OCI-LY7 (cell line): ENCODE measurements at regions not wholly inside any gene's neighbourhood (a gene's known extent, or its start where the extent isn't known, plus 50 kb on each side); places are given as distances from the start of the nearest gene placed in this dataset.

Source experiments
- BruUV-seq: library from RNA; stranded (reverse); fragments of 400-500 nt; replicated peaks from 2 replicates; lab custom pipeline; 2021; lab: Mats Ljungman, UMichigan
- CTCF ChIA-PET: fragments of 300-600 bp; sonication (Branson Sonifier 250); formaldehyde crosslinking; loops from one replicate; lab custom pipeline; 2022; ENCODE audit warnings: antibody characterized with exemption; ENCODE audit not compliant: unreplicated experiment; lab: Charles Lee
- POLR2A ChIA-PET: fragments of 300-600 bp; sonication (Branson Sonifier 250); formaldehyde crosslinking; loops from one replicate; lab custom pipeline; 2022; ENCODE audit warnings: antibody characterized with exemption; lab: Charles Lee
- DNase-seq: peaks from one replicate; pipeline ENCODE4 v3.0.0-alpha.2; 2015; ENCODE audit warnings: low spot score
- H2AFZ ChIP-seq: fragments of 200-600 bp; sonication (generic), shearing (Covaris generic); 2 replicates; pipeline ENCODE4 v1.6.1; 2014; ENCODE audit warnings: mild to moderate bottlenecking, antibody characterized with exemption, low read length, moderate library complexity
- H3K27ac ChIP-seq: fragments of 200-600 bp; sonication (generic); 2 replicates; pipeline ENCODE4 v1.5.1; 2014; ENCODE audit warnings: mixed run types, low read depth, mild to moderate bottlenecking, moderate library complexity, low read length, inconsistent platforms; ENCODE audit not compliant: poor library complexity, severe bottlenecking
- H3K36me3 ChIP-seq: fragments of 200-600 bp; sonication (generic); 2 replicates; pipeline ENCODE4 v1.6.1; 2014; ENCODE audit warnings: mild to moderate bottlenecking, antibody characterized with exemption, low read length, moderate library complexity, mixed read lengths; ENCODE audit not compliant: insufficient read depth
- H3K4me1 ChIP-seq: fragments of 200-600 bp; sonication (generic); 2 replicates; pipeline ENCODE4 v1.5.1; 2014; ENCODE audit warnings: mild to moderate bottlenecking, low read length; ENCODE audit not compliant: insufficient read depth, poor library complexity, severe bottlenecking
- H3K4me2 ChIP-seq: fragments of 200-600 bp; sonication (generic); 2 replicates; pipeline ENCODE4 v1.6.1; 2014; ENCODE audit warnings: mild to moderate bottlenecking, low read length
- H3K4me3 ChIP-seq: fragments of 200-600 bp; sonication (generic); 2 replicates; pipeline ENCODE4 v1.5.1; 2014; ENCODE audit warnings: mild to moderate bottlenecking, low read depth, low read length; ENCODE audit not compliant: poor library complexity, severe bottlenecking
- H3K79me2 ChIP-seq: fragments of 200-600 bp; sonication (generic); 2 replicates; pipeline ENCODE4 v1.6.1; 2016; ENCODE audit warnings: low read depth, mild to moderate bottlenecking, low read length, moderate library complexity, mixed read lengths; ENCODE audit not compliant: insufficient read depth
- H3K9me2 ChIP-seq: fragments of 200-600 bp; sonication (generic); 2 replicates; pipeline ENCODE4 v1.6.1; 2016; ENCODE audit warnings: mild to moderate bottlenecking, low read length, mixed read lengths; ENCODE audit not compliant: insufficient read depth
- H3K9me3 ChIP-seq: fragments of 200-600 bp; sonication (generic); 2 replicates; pipeline ENCODE4 v1.6.1; 2014; ENCODE audit warnings: mild to moderate bottlenecking, mixed run types, low read length, mixed read lengths
- H4K20me1 ChIP-seq: fragments of 200-600 bp; sonication (generic); 2 replicates; pipeline ENCODE4 v1.6.1; 2014; ENCODE audit warnings: mild to moderate bottlenecking, antibody characterized with exemption, low read length, moderate library complexity, mixed read lengths; ENCODE audit not compliant: insufficient read depth
- CTCF ChIP-seq: fragments of 200-600 bp; sonication (generic); conservative IDR thresholded peaks from 2 replicates; pipeline ENCODE4 v1.5.1; 2014; ENCODE audit warnings: mild to moderate bottlenecking, antibody characterized with exemption, low read length, moderate library complexity, mixed read lengths
- EZH2phosphoT487 ChIP-seq: fragments of 200-600 bp; sonication (generic); IDR thresholded peaks from 2 replicates; pipeline ENCODE4 v1.6.1; 2018; ENCODE audit warnings: low read depth, borderline replicate concordance, mild to moderate bottlenecking, mixed run types, antibody characterized with exemption, low read length, moderate library complexity, mixed read lengths
- intact Hi-C: fragments of 100-400 bp; cut with micrococcal nuclease; formaldehyde crosslinking; loops from one replicate; pipeline ENCODE4 v1.10.0; 2022; ENCODE audit not compliant: unreplicated experiment

DNA sequence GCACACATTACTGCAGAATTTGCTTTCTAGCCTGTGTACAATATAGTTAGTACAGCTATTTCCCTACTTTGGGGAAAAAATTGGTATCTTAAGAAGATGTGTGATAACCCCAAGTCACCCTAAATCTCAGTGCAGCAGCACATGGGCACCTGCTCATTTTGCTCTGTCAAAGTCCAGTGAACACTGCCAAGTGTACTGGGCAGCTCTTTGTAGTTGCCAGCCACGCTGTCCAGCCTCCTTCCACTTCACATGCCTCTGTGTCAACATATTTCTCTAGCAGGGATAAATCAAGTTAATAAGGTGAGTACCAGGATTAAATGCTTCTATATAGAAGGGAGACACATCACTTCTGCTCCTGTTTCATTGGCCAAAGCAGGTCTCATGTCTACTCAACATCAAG is 87.1 kb upstream of the CDC14C start:
- no TSS peak for BruUV-seq
- no peaks in the 10 kb centered on the region for H3K36me3 ChIP-seq
- no peak overlapping the region for H3K4me2 ChIP-seq
- no peaks in the 10 kb centered on the region for H3K9me2 ChIP-seq
- no peaks in the 10 kb centered on the region for H3K4me1 ChIP-seq
- TF ChIP-seq EZH2phosphoT487 (no peak), CTCF (no peak)
- H3K79me2 ChIP-seq, result no peaks in the 10 kb centered on the region
- ChIA-PET CTCF (no interaction called here), POLR2A (no interaction called here)
- intact Hi-C loops, result no loop called here
- no peak overlapping the region for H3K27ac ChIP-seq
- H2AFZ ChIP-seq, result no peak overlapping the region
- no peaks in the 10 kb centered on the region for H4K20me1 ChIP-seq
- no peak for DNase-seq
- H3K9me3 ChIP-seq, result no peaks in the 10 kb centered on the region
- no peak overlapping the region for H3K4me3 ChIP-seq

- CTCF ChIA-PET, result no interaction called here
Observed at GRCh38 chr7:48839108-48839507, 85.2 kb upstream of the CDC14C start.

DNA sequence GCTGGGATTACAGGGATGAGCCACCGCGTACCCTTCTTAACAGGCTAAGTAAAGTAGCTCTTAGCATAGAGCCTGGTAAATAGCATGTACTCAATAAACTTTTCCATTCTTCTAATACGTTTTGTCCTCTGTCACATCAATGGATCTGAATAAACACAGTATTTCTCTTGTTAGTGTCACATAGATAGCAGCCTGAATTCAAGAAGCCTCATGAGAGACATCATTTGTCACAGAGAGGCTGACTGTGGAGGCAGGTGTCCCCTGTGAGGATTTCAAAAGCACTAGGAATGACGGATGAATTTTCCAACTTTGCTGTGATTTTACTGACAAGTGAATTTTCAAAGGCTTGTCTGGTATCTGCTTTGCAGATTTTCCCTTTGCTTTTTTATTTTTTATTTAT is 82.6 kb upstream of the CDC14C start:
- H3K4me2 ChIP-seq, result no peak overlapping the region
- POLR2A ChIA-PET, result no interaction called here
- intact Hi-C loops, result no loop called here
- no peak for DNase-seq
- no TSS peak for BruUV-seq
- no peaks in the 10 kb centered on the region for H3K79me2 ChIP-seq
- H2AFZ ChIP-seq, result no peak overlapping the region
- no peak overlapping the region for H3K27ac ChIP-seq
- H3K4me1 ChIP-seq, result no peaks in the 10 kb centered on the region
- no peak for TF ChIP-seq EZH2phosphoT487
- no peak for TF ChIP-seq CTCF
- no peak overlapping the region for H3K4me3 ChIP-seq
- CTCF ChIA-PET, result no interaction called here
- no peaks in the 10 kb centered on the region for H3K36me3 ChIP-seq
- H4K20me1 ChIP-seq, result no peaks in the 10 kb centered on the region
- no peaks in the 10 kb centered on the region for H3K9me3 ChIP-seq
- H3K9me2 ChIP-seq, result no peaks in the 10 kb centered on the region

More at GRCh38 chr7:48839108-48839507, 85.2 kb upstream of the CDC14C start:
- POLR2A ChIA-PET, result no interaction called here
- no TSS peak for BruUV-seq
- TF ChIP-seq EZH2phosphoT487, result no peak
- TF ChIP-seq CTCF, result no peak
- H3K9me3 ChIP-seq, result no peaks in the 10 kb centered on the region
- no peak for DNase-seq
- H3K79me2 ChIP-seq, result no peaks in the 10 kb centered on the region
- H3K9me2 ChIP-seq, result no peaks in the 10 kb centered on the region
- no peaks in the 10 kb centered on the region for H3K36me3 ChIP-seq
- no peak overlapping the region for H3K27ac ChIP-seq
- intact Hi-C loops, result no loop called here
- H3K4me2 ChIP-seq, result no peak overlapping the region
- no peak overlapping the region for H3K4me3 ChIP-seq
- H3K4me1 ChIP-seq, result no peaks in the 10 kb centered on the region
- no peak overlapping the region for H2AFZ ChIP-seq
- no peaks in the 10 kb centered on the region for H4K20me1 ChIP-seq
